ENCODE measurements at regions not wholly inside any gene's neighbourhood (a gene's known extent, or its start where the extent isn't known, plus 50 kb on each side); places are given as distances from the start of the nearest gene placed in this dataset.
A peak's percentile ranks its signal among the peaks of the same experiment; 100 is the strongest.

DNA sequence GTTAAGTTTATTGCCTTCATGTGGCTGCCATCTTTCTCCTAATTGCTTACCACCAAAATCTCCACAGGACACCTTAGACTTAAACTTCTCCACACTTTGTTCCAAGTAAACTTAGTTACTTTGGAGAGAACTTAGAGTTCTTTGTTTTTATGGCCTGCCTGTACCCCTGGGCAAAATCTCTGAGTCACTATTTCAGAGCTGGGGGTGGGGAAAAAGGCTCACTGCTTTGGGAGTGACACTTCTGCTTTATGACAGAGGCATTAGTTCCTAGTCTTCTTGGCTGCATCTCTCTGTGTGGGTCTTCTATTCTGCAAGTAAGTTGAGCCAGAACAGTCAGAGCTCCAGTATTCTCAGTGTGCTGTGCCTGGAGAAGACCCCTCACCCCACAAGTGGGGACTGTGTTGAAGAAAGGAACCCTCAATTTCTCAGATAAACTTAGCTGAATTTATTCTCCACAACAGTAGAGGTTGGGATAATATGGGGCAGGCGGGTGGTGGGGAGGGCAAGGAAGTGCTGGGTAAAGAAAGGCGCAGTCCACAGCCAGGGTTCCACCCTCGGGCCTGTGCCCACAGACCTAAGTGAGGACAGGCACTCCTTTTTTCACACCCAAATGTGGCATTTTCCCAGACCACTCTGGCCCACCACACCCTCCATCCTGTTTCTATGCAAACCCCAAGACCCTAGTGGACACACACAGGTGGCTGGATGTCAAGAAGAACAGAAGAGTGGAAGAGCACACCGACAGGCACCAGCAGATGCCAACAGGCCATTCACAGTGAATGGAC, 636.6 kb upstream of the MAN1A1 start:
- DNase-seq (ENCODE audit: low spot score): no peak
- in situ Hi-C loops (cut with MboI; ENCODE audit: low pct_unique_long_range_greater_than_20kb, low sequenced_read_pairs, unreplicated experiment): no loop called here
- TF ChIP-seq, protein P1, sequence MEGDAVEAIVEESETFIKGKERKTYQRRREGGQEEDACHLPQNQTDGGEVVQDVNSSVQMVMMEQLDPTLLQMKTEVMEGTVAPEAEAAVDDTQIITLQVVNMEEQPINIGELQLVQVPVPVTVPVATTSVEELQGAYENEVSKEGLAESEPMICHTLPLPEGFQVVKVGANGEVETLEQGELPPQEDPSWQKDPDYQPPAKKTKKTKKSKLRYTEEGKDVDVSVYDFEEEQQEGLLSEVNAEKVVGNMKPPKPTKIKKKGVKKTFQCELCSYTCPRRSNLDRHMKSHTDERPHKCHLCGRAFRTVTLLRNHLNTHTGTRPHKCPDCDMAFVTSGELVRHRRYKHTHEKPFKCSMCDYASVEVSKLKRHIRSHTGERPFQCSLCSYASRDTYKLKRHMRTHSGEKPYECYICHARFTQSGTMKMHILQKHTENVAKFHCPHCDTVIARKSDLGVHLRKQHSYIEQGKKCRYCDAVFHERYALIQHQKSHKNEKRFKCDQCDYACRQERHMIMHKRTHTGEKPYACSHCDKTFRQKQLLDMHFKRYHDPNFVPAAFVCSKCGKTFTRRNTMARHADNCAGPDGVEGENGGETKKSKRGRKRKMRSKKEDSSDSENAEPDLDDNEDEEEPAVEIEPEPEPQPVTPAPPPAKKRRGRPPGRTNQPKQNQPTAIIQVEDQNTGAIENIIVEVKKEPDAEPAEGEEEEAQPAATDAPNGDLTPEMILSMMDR (IDR thresholded peaks at IDR 0.05; ENCODE audit: extremely low read depth, insufficient read depth, missing control alignments): no peak

DNA sequence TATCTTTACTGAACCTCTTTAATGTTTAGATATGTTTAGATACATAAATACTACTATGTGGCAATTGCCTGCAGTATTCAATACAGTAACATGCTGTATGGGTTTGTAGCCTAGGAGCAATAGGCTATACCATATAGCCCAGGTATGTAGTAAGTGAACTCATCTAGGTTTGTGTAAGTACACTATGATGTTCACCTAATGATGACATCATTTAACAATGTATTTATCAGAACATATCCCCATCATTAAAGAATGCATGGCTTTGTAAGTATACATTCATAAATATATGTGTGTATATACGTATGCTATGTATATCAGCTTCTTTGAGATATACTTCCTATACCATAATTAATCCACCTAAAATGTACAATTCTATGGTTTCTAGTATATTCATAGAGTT, 631.2 kb upstream of the MAN1A1 start:
- TF ChIP-seq, protein P1 (IDR thresholded peaks at IDR 0.05; ENCODE audit: extremely low read depth, insufficient read depth, missing control alignments): no peak
- in situ Hi-C loops (cut with MboI; ENCODE audit: low pct_unique_long_range_greater_than_20kb, low sequenced_read_pairs, unreplicated experiment): no loop called here
- DNase-seq (ENCODE audit: low spot score): no peak

DNA sequence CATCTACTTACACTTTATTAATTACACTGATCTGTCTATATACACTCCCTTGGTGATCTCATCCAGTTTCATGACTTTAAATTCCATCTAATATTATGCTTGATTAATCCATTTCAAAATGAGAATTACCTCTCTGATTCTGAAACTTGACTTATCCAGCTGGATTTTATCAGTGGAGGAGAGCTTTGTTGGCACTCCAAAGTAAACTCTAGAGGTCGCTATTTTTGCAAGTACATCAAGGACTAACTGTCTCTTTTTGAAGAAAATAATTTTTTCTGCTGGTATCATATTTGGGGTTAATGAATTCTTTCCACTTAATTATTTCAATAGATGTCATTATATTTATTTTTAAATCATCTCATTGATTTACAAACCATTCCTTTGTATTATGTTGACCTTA, 630.3 kb upstream of the MAN1A1 start:
- in situ Hi-C loops (cut with MboI; ENCODE audit: low pct_unique_long_range_greater_than_20kb, low sequenced_read_pairs, unreplicated experiment): no loop called here

DNA sequence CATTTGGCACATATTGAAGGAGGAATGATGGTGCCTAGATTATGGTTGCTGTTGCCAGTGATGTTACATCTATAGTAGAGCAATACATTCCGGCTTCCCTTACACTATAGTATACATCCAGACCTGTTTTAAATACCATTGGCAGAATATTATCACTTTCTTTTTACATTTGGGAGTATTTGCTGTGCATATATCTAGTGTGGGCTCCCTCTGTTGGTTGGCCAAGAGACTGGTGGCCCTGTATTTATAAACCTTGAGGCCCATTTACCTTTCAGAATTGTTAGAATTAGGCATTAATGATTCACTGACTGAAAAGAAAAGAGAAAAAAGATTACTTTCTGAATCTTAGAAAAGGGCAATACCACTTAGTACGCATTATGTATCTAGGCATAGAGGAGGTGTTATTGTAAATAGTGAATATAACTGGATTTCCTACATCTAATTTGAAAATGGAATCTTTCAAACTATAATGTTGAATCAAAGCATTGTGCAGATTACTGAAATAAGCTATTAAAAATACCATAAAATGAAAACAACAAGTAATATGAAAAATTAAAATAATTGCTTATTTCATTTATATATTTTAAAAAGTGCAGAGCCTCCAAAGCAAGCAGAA, 628.8 kb upstream of the MAN1A1 start:
- TF ChIP-seq, protein P1 (IDR thresholded peaks at IDR 0.05; ENCODE audit: extremely low read depth, insufficient read depth, missing control alignments): peak; percentile 65
- DNase-seq (ENCODE audit: low spot score): peak; percentile 6
- in situ Hi-C loops (cut with MboI; ENCODE audit: low pct_unique_long_range_greater_than_20kb, low sequenced_read_pairs, unreplicated experiment): no loop called here

More for the DNA sequence above, 630.3 kb upstream of the MAN1A1 start:
- TF ChIP-seq, protein P1 (IDR thresholded peaks at IDR 0.05; ENCODE audit: extremely low read depth, insufficient read depth, missing control alignments): peak; percentile 34
- DNase-seq (ENCODE audit: low spot score): no peak

DNA sequence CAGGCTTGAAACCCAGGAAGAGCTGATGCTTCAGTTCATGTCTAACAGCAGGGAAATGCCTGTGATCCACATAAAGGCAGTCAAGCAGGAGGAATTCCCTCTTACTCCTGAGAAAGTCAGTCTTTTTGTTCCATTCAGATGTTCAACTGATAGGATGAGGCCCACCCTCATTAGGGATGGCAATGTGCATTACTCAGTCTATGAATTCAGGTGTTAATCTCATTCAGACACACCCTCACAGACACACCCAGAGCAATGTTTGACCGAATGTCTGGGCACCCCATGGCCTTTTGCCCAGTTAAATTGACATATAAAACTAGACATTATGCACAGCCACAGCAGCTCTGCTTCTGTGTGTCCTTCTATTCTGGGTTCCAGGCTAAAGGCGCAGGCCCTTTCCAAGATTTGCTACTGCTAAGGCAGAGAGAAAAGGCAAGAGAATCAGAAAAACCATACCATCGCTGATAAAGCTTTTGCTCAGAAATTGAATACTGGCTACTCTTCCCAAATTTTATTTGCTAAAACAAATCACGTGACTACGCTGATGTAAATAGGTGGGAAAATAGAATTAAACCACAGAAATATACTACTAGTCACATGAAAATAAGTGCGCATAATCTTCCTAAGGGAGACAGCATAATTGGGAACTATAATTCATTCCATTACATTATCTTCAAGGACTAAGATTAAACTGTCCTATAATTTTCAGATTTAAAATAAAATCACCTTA, 625.0 kb upstream of the MAN1A1 start:
- no peak for DNase-seq (ENCODE audit: low spot score)
- in situ Hi-C loops (cut with MboI; ENCODE audit: low pct_unique_long_range_greater_than_20kb, low sequenced_read_pairs, unreplicated experiment): loop anchor here (25.0 kb wide), 1 partner anchor 637 kb away; the partner anchor contains the start of gene MAN1A1
- TF ChIP-seq, protein P1 (IDR thresholded peaks at IDR 0.05; ENCODE audit: extremely low read depth, insufficient read depth, missing control alignments): no peak

DNA sequence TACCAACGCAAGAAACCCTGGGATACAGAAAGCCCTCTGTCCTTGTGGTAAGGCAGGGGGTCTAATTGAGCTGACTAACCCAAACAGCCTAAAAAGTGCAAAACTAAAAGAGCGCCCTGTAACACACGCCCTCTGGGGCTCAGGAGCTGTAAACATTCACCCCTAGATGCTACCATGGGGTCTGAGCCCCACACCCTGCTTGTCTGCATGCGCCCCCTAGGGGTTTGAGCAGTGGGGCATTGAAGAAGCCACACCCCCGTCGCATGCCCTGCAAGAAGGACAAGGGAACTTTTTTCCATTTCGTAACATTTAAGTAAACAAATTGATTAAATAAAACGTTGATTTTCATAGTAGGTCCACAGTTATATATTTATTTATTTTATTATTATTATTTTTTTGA, 616.9 kb upstream of the MAN1A1 start:
- TF ChIP-seq, protein P1 (IDR thresholded peaks at IDR 0.05; ENCODE audit: extremely low read depth, insufficient read depth, missing control alignments): peak; percentile 58
- peak; percentile 5 for DNase-seq (ENCODE audit: low spot score)
- in situ Hi-C loops (cut with MboI; ENCODE audit: low pct_unique_long_range_greater_than_20kb, low sequenced_read_pairs, unreplicated experiment): loop anchor here (25.0 kb wide), 1 partner anchor 629 kb away; the partner anchor contains the start of gene MAN1A1

Measured in GM13977 (cell line).